IPS DF 4.7 (cell line): ENCODE measurements at regions not wholly inside any gene's neighbourhood (a gene's known extent, or its start where the extent isn't known, plus 50 kb on each side); places are given as distances from the start of the nearest gene placed in this dataset.

Experiments used
- DNase-seq: peaks from one replicate; pipeline ENCODE4 v3.0.0-alpha.2; 2013; ENCODE audit warnings: low spot score; ENCODE audit errors: extremely low read depth

DNA sequence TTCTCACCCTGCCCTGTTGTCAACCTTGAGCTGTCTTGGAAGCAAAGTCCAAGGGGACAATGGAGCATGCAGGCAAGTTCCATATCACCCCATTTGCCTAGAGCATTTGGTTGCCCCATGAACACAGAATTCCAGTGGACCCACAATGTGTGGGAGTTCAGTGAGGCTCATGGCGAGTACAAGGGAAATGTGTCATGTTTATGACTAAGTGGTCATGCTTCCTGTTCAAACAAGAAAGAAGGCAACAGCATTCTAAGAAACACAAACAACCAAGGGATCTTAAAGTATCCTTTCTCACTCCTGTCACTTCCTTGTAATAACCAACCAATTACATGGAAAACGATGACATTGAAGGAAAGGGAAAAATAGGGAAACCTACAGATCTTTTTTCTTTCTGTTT, 513.0 kb downstream of the INHBA start:
- DNase-seq: no peak

DNA sequence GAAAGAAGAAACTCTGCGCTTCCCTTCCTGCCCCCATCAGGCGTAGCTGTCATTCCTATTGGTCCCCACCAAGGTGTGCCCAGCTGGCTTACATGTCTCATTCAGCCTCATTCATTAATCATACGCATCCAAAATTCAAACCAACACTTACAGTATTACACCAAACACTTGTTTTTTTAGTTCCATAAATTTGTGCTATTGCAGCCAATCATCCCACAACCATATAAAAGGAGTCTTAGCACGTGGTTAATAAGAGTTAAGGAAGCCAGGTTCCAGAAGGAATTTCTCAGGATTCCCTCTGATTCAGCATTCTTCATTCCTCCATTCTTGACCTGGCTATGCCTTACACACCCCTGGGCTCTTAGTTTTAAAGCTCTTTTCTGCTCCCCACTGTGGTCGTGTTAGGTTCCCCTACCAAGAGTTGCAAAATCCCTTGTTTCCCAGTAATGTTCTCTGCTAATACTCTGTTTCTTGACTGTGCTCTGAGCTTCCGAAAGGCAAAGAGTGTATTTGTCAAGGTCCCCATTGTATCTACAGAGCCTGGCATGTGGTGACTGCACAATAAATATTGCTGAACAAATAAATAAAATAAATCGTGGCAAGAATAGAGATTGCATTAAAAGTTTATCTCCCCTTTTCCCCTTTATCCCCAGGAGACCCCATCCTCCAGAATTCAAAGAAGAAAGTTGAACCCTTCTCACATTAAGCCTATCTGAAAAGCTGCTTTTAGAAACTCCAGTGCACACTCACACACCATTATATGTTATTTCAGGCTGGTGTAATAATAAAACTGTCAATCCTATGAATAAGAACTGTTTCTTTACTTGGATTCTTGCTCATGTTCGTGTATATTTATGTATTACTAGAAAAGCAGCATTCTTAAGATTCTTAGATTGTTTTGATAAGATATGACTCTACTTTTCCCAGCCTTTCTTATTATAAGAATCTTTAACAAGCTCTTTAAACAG, 514.4 kb downstream of the INHBA start:
- DNase-seq: no peak

DNA sequence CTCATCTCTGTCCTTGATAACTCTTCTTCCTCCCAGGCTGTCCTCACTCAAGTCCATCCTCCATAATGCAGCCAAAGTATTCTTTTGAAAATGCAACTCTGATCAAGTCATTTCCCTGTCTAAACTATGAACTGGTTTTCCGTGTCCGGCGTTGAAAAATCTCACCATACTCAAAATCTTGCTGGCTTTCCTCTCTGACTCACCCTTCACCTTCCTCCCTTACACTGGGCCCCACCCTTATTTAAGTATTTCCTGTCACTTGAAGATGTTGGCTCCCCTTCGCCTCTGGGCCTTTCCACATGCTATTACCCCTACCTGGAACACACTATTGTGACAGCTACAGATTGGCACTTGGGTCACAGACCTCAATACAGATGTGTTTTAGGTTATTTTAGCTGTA, 515.6 kb downstream of the INHBA start:
- DNase-seq: no peak

DNA sequence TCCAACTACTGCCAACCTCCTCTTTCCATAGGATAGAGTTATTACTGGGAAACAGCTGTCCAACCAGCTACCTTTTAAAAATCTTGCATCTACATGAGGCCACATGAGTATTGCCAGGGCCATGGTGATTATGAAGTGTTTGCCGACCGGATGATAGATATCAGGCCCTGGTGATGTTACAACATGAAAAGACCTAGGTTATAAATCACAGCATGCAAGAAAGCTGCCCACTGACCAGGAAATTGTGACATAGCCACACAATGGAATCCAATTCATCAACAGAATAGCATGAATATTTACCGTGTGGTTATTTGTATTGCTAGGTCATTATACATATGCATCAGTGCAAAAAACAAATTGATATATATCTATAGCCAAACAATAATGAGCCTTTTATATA, 517.0 kb downstream of the INHBA start:
- DNase-seq: no peak

DNA sequence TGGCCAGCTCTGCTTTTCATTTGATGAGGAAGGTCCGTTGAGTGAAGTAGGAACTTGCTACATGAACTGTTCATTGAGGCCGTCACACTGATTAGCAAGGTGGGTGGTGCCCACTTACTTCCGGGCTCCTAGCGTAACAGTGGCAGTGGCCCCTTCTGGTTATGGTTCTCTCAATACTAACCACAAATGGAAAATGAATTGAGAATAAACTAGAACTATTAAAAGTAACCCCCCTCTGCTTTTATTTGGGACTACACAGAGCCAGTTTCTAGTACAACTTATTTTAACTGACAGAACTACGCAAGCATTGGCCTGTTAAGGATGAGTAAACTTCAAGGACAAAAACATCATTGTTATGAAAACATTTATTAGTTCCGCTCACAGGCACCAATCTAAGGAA, 519.1 kb downstream of the INHBA start:
- no peak for DNase-seq

DNA sequence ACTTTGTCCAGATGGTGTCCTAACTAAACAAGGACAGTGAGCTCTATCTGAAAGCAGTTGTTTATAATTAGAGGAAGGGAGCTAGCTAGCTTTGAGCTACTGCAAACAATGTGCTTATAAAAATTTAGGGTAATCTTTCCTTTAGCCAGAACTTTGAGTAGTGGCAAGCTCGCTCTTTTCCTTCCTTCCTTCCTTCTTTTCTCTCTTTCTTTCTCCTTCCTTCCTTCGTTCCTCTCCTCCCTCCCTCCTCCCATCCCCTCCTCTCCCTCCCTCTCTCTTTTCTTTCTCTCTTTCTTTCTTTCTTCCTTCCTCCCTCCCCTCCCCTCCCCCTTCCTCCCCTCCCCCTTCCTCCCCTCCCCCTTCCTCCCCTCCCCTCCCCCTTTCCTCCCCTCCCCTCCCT, 520.1 kb downstream of the INHBA start:
- DNase-seq: no peak

DNA sequence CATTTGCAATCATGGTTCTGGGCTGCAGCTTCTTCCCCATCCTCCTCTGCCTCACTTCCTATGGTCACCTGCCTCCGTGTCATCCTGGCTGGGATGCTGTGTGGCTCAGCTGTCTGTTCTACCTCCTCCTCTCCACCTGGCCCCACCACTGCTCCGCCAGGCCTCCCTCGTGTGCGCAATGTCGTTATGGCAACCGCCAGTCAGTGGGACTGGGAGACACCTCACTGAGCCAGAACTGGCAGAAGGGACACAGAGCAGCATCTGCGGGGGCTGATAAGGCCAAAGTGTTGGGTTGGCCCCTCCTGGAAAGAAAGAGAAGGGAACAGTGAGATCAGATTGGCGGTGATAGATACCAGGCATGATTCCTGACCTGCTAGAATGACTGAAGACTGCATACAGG, 527.5 kb downstream of the INHBA start:
- no peak for DNase-seq

DNA sequence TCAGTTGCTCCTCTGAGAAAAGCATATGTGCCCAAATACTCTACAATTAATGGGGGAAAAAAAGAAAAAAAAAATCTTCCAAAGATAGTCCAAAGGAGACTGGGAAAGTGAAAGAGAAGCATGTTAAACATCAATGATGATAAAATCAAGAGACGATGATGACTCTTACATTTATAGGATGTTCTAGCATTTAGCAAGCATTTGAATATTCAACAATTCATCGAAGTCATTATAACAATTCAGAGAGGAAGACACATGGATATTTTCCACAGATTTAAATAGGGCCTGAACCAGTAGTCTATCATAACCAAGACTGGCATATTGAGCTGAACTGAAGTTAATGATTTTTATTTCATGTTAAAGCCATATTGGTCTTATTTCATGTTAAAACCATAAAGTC, 528.4 kb downstream of the INHBA start:
- DNase-seq: no peak

DNA sequence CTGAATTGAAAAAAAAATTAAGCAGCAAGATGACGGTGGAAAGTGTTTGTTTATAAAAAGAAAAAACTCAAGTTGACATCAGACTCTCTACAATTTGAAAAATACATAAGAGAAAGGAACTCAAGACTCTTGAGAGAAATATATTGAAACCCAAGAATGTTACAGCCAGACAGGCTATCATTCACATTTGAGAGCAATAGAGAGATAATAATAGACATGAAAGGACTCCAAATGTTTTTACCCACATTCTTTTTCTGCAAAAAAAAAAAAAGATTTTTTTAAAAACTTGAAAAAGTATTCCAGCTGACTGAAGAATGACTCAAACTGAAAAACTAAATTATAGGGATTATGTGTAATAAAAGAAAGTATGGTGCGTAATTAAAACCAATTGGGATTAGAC, 532.4 kb downstream of the INHBA start:
- no peak for DNase-seq

DNA sequence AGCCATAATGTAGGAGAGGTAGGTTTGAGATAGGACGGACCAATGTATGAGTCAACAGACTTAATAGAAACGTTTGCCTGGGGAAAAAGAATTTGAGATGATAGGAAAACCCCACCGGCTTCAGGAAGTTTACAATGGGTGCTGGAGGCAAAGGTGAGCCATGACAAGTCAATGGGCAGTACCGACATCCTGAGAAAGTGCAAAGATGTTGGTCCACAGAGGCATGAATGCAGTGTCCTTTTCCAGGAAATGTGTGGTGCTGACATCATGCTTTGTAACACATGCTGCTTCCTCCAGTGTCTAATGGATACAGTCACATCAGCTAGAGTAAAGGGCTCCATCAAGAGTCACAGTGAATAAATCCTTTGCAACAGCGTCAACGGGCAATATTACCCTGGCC, 533.6 kb downstream of the INHBA start:
- DNase-seq: no peak

DNA sequence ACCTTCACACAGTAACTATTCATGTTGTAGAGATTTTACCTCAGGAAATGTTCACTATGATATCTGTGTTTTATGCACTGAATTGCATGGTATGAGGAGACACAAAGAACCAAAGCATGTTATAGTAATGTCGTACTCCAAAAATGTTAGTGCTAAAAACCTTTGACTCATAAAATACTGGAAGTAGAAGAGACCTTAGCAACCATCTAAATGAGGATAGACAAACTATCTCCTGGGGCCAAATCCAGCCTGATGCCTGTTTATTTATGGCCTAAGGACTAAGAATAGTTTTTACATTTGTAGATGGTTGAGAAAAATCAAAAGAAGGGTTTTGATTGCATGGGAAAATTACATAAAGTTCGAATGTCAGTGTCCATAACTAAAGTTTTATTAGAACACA, 535.1 kb downstream of the INHBA start:
- DNase-seq: no peak

DNA sequence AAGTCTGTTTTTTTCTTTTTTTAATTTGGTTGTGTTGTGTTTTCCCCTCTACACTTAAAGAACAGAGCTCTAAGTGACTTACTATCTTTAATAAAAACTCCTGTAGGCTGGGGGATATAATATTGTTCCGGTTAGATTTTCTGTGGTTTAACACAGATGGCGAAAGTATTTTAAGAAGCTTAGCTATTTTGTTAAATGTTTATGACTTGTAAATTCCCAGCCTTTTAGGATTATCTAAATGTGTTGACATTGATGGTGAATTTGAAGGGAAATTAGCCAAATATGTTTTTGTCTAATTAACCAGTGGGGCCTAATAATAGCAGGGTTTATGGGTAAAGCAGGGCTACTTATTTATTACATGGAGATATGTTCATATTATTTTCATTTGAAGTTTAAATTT, 538.5 kb downstream of the INHBA start:
- DNase-seq: no peak

DNA sequence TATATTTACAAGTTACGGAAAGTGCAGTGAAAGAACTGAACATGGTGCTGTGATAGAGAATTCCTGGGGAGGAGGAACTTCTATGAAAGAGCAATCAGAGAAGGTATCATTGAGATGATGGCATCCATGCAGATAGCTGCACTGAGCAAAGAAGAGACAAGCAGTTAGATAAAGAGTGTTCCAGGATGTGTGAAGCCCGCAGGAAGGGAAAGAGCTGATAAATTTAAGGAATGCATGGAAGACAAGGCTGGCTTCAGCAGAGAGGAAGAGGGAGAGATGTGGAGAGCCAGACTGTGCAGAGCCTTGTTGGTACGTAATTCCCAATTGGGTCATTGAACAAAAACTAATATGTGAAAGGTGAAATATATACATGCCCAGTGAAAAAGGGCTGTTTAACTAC, 538.9 kb downstream of the INHBA start:
- no peak for DNase-seq

DNA sequence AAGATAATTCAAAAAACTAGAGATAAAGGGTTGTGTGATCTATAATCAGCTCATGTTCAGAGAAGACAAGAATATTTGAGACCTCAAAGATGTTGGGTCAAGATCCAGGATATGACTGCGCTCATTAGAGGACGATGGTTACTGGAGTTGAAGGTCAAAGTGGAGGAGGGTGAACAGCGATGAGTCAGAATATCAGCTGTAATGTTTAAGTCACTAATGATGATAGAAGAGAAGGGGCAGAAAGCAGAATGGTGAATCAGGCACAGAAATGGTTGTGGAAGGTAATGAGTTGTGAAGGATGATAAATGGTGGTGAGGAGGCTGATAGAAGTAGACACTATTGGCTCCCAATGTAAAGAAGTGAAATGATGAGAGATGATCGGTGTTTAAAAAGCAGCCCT, 540.3 kb downstream of the INHBA start:
- no peak for DNase-seq

DNA sequence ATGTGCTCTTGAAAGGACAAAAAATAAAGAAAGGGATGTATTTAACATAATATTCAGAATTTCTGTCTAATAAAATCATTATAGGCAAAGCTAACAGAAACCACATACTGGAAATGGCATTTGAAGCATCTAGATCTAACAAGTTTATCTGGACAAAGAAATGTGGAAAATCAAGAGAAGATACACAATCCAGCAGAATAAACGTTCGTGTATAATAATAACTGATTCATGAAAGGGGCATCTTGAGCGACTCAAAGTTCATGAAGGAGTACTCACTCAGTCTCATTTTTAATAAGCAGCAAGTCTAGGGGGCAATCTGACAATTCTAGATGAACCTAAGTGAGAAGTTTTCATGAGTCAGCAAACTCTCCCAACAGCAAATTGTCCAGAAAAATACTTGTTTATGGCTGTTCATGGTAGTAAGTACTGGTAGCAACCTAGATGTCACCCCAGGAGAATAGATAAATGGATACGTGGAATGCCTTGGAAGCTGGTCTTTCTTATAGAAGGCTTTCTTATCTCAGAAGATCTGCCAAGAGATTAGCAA, 541.8 kb downstream of the INHBA start:
- DNase-seq: no peak

DNA sequence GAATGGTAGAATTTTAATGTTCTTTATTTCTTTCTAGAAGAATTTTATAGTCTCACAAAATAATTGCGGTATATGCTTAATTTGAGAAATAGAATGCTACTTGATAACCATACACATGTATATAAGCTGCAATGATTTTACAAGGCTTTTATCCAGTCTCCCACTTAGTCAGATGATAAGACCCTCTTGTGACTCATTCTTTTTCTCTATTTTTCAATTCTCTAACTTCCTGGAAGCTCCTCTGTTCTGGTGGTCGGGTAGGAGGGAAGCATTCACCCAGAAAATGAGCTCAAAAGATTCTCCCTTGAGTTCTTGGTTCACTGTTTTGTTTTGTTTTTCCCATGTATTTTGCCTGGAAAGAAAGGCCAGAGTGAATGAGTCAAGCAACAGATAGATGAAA, 546.6 kb downstream of the INHBA start:
- DNase-seq: no peak

DNA sequence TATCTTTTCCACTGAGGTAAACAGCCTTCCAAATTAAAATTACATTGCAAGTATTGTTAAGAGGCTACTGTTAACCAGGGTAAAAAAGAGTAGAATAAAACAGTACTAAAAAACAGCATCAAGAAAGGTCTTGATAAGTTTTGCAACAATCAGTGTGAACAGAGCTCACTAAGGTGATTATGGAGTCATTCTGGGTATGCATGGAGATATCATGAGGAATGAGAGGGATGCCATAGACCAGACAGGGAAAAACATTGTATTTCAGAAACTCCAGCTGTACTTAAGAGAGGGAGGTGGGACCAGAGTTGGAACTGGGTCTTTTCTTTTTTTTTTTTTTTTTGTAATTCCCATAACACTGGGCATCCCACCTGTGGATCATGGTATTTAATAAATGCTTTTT, 549.6 kb downstream of the INHBA start:
- no peak for DNase-seq

DNA sequence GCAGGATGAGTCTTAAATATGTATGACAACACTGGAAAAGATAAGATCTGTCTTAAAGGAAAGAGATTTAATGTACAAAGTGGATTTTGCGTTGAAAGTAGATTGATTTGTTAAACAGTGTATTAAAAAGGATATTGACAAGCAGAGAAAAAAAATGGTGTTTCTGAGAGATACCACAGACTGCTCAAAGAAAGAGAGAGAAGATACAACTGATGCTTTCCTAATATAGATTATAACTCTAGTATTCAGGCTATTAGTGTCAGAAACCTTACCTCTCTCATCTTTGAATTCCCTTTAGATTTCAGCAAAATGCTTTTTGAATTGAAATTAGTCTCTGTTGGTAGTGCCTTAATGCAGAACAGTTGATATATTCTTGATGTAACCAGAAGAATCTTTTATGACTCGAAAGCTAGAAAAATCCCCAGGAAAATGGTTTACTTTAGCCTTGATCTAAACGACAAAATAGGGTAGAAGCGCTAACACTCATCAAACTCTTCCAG, 550.7 kb downstream of the INHBA start:
- DNase-seq: no peak

DNA sequence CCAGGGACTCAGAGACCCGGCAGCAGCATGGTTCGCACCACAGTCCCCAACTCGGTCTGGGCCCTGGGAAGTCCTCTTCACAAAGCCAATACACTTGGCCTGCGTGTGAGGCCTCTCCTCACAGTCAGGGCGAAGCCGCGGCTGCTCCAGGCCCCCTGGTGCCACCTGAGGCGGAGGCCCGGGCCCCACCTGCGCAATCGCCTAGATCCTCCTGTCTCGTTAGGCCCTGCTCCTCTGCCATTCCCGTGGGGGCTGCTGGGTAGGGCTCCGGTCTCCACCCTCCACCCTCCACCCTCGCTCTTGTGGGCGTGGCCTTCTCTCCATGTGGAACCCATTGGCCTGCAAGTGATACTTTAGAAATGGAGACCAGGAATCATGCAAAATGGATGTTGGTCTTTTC, 553.3 kb downstream of the INHBA start:
- DNase-seq: no peak

DNA sequence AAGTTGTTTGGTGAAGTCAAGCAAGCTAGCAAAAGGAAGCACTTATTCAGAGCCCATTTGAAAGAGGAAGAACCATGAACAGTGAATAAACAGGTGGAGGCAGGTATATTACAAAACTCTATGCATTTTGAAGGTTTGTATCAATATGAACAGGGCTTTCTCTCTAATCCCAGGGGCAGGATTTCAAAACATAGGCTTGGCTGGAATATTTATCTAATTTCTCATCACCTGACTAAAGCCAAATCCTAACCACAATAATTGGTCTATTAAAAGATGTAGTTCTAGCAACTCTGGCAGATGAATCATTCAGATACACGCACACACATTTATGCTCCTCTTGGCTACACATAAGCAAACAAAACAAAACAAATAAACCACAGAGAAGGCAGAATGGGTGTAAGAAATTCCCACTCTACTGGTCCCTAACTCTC, 554.4 kb downstream of the INHBA start:
- DNase-seq: no peak

DNA sequence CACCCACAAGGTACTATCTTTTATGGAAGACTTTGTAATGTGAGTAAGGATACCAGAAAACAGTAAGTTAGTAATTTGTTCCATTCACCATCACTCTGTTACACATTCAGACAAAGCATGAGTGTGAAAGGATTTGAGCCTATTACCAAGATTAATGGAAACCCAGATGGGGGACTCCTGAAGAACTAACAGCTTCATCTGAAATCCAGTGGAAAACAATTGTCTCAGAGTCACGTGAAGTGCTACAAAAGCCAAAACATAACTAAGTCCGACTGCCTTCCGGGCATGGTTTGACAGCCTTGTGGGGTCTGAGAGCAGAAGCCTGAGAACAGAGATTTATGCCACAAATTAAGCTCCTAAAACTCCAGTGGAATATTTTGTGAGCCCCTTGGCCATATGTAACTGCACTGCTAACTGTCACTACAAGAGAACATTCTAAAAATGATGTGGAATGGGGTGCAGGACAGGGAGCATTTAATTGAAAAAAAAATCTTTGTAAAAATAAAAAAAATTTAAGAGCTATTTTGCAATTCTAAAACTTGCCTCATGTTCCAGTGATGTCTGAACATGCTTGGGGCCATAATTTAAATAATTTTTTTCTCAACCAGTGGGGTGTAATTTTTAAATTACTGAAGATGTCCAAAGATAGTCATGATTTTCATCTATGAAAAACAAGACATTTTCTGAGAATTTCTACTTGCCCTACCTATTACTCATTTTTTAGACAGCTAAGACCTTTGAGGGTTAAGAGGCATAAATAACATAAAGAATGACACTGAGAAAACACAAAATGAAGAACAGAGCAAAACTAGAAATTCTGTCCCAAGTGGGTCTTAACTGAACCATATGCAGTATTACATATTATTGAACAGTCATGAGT, 555.0 kb downstream of the INHBA start:
- no peak for DNase-seq

DNA sequence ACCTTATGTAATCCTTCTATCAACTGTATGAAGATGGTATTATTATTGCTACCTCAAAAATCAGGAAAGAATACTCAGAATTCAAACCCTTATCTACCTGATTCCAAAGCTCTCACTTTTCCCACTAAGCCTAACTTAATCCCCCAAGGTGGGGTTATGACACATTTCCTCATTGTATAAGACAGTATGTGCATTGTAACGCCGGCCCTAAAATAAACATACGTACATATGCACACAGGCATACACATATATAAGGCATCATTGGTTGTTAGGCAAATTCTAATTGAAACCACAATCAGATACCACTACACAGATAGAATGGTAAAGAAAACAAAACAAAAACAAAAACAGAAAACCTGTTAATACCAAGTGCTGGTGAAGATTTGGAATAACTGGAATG, 556.5 kb downstream of the INHBA start:
- no peak for DNase-seq
